GM12878 (cell line): ENCODE measurements at regions not wholly inside any gene's neighbourhood (a gene's known extent, or its start where the extent isn't known, plus 50 kb on each side); places are given as distances from the start of the nearest gene placed in this dataset.

Experiments
- ATAC-seq: fragments of 200-7000 bp; cut with Tn5 transposase; 3 replicates; pipeline ENCODE4 v1.9.1; 2020; ENCODE audit warnings: mild to moderate bottlenecking, moderate library complexity
- BruUV-seq: library from RNA; stranded (reverse); fragments of 400-500 nt; replicated peaks from 2 replicates; lab custom pipeline; 2021; lab: Mats Ljungman, UMichigan
- CTCF ChIA-PET: fragments of 300-600 bp; sonication (Branson Sonifier 250); formaldehyde crosslinking; extraction: SDS; loops from one replicate; lab custom pipeline; 2021; ENCODE audit warnings: inconsistent platforms; lab: Yijun Ruan, JAX
- POLR2A ChIA-PET: fragments of 350-600 bp; formaldehyde crosslinking; extraction: SDS; loops from one replicate; lab custom pipeline; 2021; ENCODE audit warnings: inconsistent platforms; lab: Charles Lee
- RAD21 ChIA-PET: fragments of 300-600 bp; sonication (Branson Sonifier 250); formaldehyde crosslinking; loops from one replicate; lab custom pipeline; 2023; ENCODE audit warnings: antibody characterized with exemption; ENCODE audit not compliant: unreplicated experiment; lab: Charles Lee
- SMC1A ChIA-PET: fragments of 300-600 bp; sonication (Branson Sonifier 250); formaldehyde crosslinking; loops from one replicate; lab custom pipeline; 2023; ENCODE audit not compliant: unreplicated experiment, uncharacterized antibody; lab: Charles Lee
- DNase-seq: peaks from one replicate; pipeline ENCODE4 v3.0.0-alpha.2; 2011; ENCODE audit warnings: low read depth, low spot score
- FAIRE-seq: peaks from 3 replicates; lab custom pipeline; 2011; peaks lifted over from hg19 to GRCh38; lab: Jason Lieb, UNC
- H2AFZ ChIP-seq: 2 replicates; pipeline ENCODE4 v1.6.0; 2011; ENCODE audit warnings: low read depth, low read length, control low read depth; ENCODE audit not compliant: control insufficient read depth
- H3K27ac ChIP-seq: 2 replicates; pipeline ENCODE4 v1.5.1; 2011; ENCODE audit warnings: control low read depth; ENCODE audit not compliant: control insufficient read depth, insufficient read depth
- H3K27me3 ChIP-seq, 2 experiments: replicated peaks in 1 of 2; 2 replicates each; pipeline versions ENCODE4 v1.6.0 to v1.6.1; 2011; ENCODE audit warnings: low read length in 1 of 2; ENCODE audit not compliant: control insufficient read depth in 2 of 2, insufficient read depth in 2 of 2
- H3K36me3 ChIP-seq, 2 experiments: 2 replicates each; pipeline ENCODE4 v1.5.1; 2011; ENCODE audit warnings: low read length in 1 of 2; ENCODE audit not compliant: control insufficient read depth in 2 of 2, insufficient read depth in 2 of 2
- H3K4me1 ChIP-seq: 2 replicates; pipeline ENCODE4 v1.6.1; 2011; ENCODE audit warnings: mild to moderate bottlenecking, low read length, moderate library complexity, mixed read lengths; ENCODE audit not compliant: control insufficient read depth, insufficient read depth
- H3K4me2 ChIP-seq: 2 replicates; pipeline ENCODE4 v1.6.0; 2011; ENCODE audit warnings: control low read depth; ENCODE audit not compliant: control insufficient read depth, insufficient read depth
- H3K4me3 ChIP-seq: fragments of 200-600 bp; sonication (generic); 2 replicates; pipeline ENCODE4 v1.5.1; 2016
- H3K79me2 ChIP-seq: 2 replicates; pipeline ENCODE4 v1.6.0; 2011; ENCODE audit warnings: low read length; ENCODE audit not compliant: control insufficient read depth, insufficient read depth
- H3K9ac ChIP-seq: 2 replicates; pipeline ENCODE4 v1.8.0; 2011; ENCODE audit warnings: low read length, control low read depth, mixed read lengths; ENCODE audit not compliant: control insufficient read depth, insufficient read depth
- H3K9me3 ChIP-seq: replicated peaks from 3 replicates; pipeline ENCODE4 v1.5.1; 2011; ENCODE audit warnings: mild to moderate bottlenecking, low read length; ENCODE audit not compliant: control insufficient read depth, insufficient read depth
- H4K20me1 ChIP-seq: 2 replicates; pipeline ENCODE4 v1.6.0; 2011; ENCODE audit not compliant: control insufficient read depth, insufficient read depth
- CHD2 ChIP-seq: IDR thresholded peaks from 2 replicates; pipeline ENCODE4 v1.6.1; 2011; ENCODE audit warnings: low read depth, low read length, improper control_type of control experiment, borderline replicate concordance
- CREB1 ChIP-seq: IDR thresholded peaks from 2 replicates; pipeline ENCODE4 v1.6.1; 2012; ENCODE audit warnings: low read depth, mild to moderate bottlenecking, inconsistent platforms
- CUX1 ChIP-seq: IDR thresholded peaks from 2 replicates; pipeline ENCODE4 v1.6.1; 2012; ENCODE audit warnings: improper control_type of control experiment, low read depth, low read length; ENCODE audit not compliant: insufficient replicate concordance
- IKZF1 ChIP-seq: fragments of 450-650 bp; conservative IDR thresholded peaks from 2 replicates; pipeline ENCODE4 v1.6.1; 2017; ENCODE audit warnings: antibody characterized with exemption, mild to moderate bottlenecking
- ZNF207 ChIP-seq: fragments of 450-650 bp; IDR thresholded peaks from 2 replicates; pipeline ENCODE4 v1.6.1; 2014; ENCODE audit warnings: antibody characterized with exemption, mild to moderate bottlenecking, borderline replicate concordance
- WGBS: methylation state at CpG from one replicate; pipeline ENCODE4 v1.1.6; 2016; ENCODE audit warnings: low lambda C conversion rate; ENCODE audit not compliant: insufficient replicate concordance, insufficient coverage; ENCODE audit errors: missing lambda C conversion rate; 5-methylcytosine and 5-hydroxymethylcytosine counted together
- in situ Hi-C: fragments of 300-500 bp; cut with MboI; formaldehyde crosslinking; loops from 9 replicates; pipeline ENCODE4 v1.14.3; 2018; ENCODE audit warnings: mixed read lengths
- intact Hi-C: fragments of 100-400 bp; cut with micrococcal nuclease; formaldehyde crosslinking; loops from one replicate; pipeline ENCODE4 v1.14.2; 2022; ENCODE audit not compliant: unreplicated experiment

- ChIA-PET SMC1A (no interaction called here), POLR2A (no interaction called here), RAD21 (no interaction called here), CTCF (no interaction called here)
- no peak overlapping the region for H3K4me3 ChIP-seq
- DNase-seq (no peak), FAIRE-seq (no peak), ATAC-seq (no peak)
- no peaks in the 10 kb centered on the region for H3K79me2 ChIP-seq
- no peak overlapping the region for H3K27ac ChIP-seq
- no peaks in the 10 kb centered on the region for H4K20me1 ChIP-seq
- H3K4me2 ChIP-seq: no peak overlapping the region
- no peak overlapping the region for H2AFZ ChIP-seq
- intact Hi-C loops: no loop called here
- no peaks in the 10 kb centered on the region for H3K27me3 ChIP-seq
- BruUV-seq: no TSS peak
- WGBS: 0% methylated on average over 1 of the region's 1 CpG
- in situ Hi-C loops: no loop called here
- H3K36me3 ChIP-seq: no peaks in the 10 kb centered on the region
- no peak for TF ChIP-seq ZNF207
- TF ChIP-seq CUX1: no peak
- no peak for TF ChIP-seq CREB1
- no peak for TF ChIP-seq CHD2
- TF ChIP-seq IKZF1: no peak
- H3K9me3 ChIP-seq: no peaks in the 10 kb centered on the region; the same call in 2 of the 3 replicates
- no peak overlapping the region for H3K9ac ChIP-seq
- H3K4me1 ChIP-seq: peaks cover 25% of the 10 kb centered on the region
These were observed 149.5 kb upstream of the THBS1 start for GRCh38 chr15:39431376-39431775.
